ENCODE measurements at regions not wholly inside any gene's neighbourhood (a gene's known extent, or its start where the extent isn't known, plus 50 kb on each side); places are given as distances from the start of the nearest gene placed in this dataset.

DNA sequence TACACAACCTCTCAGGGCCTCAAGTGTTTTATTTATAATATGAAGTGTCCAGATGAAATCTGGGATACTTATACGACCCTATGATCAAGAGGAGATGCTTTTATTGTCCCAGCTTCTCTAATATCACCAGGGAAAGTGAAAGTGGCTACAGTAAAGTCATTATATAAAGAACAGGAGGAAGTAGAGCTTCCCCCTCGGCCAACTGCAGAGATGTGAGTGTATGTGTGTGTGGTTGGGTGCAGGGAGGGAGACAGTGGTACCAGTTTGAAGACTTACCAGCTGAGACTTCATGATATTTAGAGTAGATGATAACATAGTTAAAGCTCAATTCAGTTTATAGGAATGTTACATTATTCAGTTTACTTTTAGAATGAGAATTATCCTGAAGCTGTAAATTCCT, 373.6 kb upstream of the DDI1 start:
- DNase-seq (ENCODE audit: low read depth in 2 of 2), result no peak

DNA sequence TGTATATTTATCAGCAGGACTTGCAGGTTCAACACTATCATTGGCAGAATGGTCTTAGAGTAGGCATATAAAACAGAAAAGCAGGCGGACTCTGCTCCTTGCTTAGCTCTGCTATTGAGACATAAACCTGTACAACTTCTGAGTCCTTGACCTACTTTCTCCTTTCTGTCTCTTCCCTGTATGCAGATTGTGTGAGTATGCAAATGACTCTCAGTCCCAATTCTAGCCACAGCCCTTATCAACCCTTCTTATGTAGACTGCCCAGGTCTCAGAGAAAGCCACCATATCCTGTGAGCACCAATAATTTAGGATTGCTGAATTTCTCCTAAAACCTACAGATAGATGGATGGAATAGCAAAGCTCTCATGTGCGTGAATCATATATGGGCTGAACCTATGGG, 367.6 kb upstream of the DDI1 start:
- no peak for DNase-seq (ENCODE audit: low read depth in 2 of 2)

DNA sequence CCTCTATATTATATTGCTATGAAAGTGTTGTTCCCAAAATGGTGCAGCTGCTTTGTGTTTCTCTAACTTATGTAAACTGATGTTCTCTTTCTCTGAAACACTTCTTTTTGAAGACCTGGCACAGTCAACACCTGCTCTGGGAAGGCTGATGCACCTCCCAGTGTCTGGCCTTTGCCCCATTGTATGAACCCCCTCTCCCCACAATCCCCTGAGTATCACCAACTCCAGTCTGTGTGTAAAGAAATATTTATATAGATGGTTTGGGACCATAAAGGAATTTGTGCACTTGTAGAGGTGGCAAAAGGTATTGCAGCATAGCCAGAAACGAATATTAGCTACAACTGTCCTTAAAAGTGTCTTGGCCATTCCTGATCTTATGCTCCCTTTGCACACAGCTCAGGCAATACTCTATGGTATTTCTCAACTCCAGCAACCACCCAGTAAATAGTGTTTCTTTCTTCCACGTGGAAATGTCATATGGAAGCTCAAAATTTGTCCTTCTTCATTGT, 365.2 kb upstream of the DDI1 start:
- DNase-seq (ENCODE audit: low read depth in 2 of 2), result no peak

DNA sequence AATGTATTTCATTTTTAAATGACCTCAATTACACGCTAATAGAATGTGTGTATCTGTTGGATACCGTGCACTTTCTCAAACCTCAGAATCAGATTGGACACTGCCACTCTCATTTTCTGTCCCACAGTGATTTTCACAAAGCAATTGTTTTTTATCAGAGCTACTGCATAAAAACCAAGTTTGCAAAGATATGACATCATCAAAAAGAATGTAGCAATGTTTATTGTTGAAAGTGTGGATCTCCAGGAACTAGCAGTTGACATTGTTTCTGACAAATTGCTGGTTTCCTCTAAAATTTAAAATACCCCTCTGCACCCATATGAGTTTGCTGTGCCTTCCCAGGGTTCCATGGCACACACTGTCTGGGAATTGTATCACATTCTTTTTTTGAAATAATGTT, 362.7 kb upstream of the DDI1 start:
- no peak for DNase-seq (ENCODE audit: low read depth in 2 of 2)

DNA sequence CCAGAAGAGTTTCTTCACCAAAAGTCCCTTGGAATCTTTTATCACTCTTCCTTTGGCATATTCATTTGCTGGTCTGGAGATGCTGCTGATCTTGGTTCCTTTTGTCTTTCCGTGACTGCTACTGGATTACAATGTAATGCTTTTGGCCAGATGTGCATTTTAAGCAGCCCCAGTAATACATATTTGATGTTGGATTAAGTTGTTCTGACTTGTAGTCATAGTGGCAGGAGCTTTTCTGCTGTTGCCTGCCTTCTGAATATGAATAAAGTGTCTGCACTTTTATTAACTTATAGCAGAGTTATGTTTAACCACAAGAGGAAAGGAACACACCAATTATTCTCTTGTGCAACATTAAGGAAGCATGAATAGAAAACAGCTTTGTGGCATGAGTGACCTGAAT, 360.0 kb upstream of the DDI1 start:
- no peak for DNase-seq (ENCODE audit: low read depth in 2 of 2)

DNA sequence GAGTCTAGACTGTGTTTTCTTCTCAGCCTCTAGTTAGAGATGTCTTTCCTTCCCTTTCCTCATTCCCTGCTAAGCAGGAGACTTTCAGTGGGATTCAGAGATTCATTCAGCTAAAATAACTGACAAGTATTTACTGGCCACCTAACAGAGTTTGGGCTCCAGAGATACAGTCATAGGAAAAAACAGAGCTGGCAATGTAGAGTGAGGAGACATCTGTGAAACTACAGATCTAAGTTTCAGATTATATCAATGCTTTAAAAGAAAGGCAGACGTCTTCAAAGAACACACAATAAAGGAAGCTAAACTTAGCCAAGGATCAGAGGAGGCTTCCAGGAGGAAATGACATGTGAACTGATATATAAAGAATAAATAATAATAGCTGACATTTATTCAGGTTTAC, 355.6 kb upstream of the DDI1 start:
- DNase-seq (ENCODE audit: low read depth in 2 of 2), result no peak

DNA sequence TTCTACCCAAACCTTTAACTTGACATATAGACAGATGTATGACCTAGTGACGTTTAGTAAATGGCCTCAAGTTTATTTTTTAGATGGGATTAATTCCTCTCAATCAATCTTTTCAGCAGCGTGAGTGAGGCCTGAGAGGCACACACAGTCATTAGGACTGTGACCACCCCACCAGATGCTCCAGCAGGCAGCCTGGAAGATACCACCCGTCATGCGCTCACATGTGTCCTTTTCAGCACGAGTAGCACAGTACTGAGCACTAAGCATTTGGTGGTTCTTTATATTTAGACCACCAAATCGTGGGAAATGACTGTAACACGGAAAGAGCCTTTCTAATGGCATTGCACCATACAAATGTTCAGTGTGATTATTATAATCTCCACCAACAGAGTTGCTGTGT, 354.6 kb upstream of the DDI1 start:
- no peak for DNase-seq (ENCODE audit: low read depth in 2 of 2)

DNA sequence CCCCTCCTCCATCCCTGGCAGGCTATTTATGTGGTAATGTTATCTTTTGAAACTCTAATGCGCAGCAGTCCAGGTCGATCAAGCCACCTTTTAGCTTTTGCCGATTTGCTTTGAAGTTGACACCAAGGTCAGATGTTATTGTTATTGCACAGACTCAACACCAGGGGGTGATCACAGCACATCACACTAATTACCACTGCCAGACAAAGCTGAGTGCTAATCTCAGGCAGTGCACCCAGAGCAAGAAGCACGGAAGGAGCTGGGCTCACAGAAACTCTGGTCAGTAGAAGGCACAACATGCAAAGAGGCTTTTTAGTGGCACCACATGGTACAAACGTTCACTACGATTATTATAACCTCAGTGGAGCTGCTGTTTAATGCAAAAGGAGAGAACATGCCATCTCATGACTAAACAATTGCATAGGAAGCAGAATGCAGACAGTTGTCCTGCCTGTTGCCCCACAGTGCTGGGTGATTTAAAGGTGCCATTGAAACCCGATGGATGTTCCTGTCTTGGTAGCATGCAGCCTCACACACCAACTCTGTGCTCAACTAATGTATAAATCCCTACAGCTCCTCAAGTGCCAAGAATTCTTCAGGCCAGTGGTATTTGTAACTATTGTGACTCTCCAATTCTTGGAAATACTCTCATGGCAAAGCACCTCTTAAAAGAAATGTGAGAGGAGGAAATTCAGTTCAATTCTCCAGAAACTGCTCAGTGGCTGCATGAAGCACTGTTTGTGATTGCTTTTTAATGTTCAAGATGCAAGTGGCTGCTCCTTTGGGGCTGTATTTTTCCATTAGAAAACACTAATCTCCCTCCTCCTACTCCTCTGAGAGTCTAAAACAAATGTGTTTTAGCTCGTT, 353.9 kb upstream of the DDI1 start:
- DNase-seq (ENCODE audit: low read depth in 2 of 2), result peak; percentile 4 to 19

DNA sequence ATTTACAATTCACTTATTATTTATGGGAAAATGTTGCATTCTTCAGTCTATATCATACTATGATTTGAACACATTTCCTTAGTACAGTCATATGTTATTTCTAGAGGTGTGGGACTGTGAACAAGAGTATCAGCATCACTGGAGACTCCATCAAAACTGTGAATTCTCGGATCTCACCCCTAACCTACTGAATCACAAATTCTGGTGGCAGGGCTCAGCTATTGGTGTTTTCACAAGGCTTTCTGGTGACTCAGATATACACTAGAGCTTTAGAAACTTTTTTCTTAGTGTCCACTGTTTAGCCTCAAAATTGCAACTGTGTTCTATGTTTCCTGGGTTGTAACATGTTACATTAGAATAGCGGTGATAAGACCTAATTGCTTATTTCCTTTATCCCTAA, 352.9 kb upstream of the DDI1 start:
- no peak for DNase-seq (ENCODE audit: low read depth in 2 of 2)

DNA sequence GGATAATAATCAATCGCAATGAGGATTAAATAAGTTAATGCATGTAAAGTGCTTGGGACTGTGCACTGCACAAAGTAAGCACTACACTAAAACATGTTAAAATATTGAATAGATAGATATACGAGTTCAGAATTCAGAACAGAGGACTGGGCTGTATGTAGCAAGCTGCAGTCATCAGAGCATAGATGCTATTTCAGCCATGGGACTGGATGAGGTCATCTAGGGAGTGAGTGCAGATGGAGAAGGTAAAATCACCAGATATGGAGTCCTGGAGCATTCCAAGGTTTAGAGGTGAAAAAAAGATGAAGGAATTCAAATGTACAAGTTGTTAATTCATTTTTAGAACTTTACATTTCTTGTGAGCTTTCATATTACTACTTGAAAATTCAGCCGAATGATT, 347.5 kb upstream of the DDI1 start:
- DNase-seq (ENCODE audit: low read depth in 2 of 2), result no peak

DNA sequence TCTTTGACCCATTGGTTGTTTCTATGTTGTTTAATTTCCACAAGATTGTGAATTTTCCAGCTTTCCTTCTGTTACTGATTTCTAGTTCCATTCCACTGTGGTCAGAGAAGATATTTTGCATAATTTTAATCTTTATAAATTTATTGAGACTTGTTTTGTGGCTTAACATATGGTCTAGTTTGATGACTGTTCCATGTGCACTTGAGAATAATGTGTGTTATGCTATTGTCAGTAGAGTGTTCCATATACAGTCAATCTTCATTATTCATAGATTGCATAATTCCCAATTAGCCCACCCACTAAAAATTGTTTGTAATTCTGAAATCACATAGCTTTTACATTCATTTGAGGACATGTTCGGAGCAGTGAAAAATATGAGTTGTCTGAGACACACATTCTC, 346.1 kb upstream of the DDI1 start:
- DNase-seq (ENCODE audit: low read depth in 2 of 2), result no peak

DNA sequence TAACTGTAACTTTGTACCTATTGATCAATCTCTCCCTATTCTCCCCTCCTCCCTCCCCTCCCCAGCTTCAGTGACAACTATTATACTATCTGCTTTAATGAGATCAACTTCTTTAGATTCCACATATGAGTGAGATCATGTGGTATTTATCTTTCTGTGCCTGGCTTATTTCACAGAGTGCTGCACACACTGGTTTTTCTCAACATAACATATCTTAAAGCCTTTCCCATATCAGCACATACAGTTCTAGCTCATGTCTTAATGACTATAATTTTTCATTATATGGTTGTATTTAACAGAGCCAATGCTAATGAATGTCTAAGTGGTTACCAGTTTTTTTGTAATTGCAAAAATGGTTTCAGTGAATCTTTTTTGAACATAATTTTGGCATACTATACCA, 340.3 kb upstream of the DDI1 start:
- DNase-seq (ENCODE audit: low read depth in 2 of 2), result no peak

DNA sequence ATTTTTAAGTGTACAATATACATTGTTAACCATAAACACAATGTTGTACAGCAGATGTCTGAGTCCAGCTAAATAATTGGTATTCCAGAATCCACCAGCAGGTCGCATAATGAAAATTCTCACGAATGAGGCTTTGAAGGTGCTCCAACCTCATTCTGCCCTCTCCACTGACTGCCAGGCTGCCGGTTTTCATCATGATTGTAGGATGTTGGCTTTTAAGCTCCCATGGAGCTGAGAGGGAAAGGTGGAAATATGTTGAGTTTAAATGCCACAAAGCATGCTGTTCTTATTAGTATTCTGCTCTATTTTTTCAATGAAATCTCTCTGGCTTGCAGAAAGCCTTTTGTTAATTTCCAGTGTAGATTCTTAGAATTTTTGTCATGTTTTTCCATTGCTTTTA, 337.2 kb upstream of the DDI1 start:
- no peak for DNase-seq (ENCODE audit: low read depth in 2 of 2)

DNA sequence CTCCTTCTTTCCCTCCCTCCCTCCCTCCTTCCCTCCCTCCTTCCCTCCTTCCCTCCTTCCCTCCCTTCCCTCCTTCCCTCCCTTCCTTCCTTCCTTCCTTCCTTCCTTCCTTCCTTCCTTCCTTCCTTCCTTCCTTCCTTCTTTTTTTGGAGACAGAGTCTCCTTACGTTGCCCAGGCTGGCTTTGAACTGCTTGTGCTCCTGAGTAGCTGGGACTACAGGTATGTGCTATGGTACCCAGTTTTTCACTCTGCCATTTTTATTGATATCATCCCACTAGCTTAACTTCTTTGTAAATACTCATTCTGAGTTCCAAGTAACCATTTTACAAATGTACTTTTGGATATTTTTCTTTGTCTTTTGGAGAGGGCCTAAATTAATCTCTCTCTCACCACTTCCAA, 336.8 kb upstream of the DDI1 start:
- DNase-seq (ENCODE audit: low read depth in 2 of 2), result no peak

DNA sequence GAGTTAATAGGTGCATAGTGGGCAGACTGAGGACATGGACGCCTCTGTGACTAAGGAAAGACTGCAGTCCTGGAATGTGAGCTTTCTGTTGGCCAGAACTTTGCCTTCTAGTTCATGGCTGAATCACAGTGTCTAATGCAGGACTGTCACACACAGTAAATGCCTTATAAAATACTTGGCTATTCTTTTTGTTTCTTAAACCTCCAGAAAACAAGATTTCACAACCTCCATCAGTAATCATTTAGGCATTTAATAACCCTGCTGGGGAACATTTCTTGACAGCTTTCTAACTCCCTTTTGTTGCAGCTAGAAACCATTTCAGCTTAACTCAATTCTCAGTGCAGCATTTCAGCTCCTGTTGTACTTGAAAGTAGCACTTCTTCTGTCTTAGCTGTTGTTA, 335.8 kb upstream of the DDI1 start:
- DNase-seq (ENCODE audit: low read depth in 2 of 2), result no peak

DNA sequence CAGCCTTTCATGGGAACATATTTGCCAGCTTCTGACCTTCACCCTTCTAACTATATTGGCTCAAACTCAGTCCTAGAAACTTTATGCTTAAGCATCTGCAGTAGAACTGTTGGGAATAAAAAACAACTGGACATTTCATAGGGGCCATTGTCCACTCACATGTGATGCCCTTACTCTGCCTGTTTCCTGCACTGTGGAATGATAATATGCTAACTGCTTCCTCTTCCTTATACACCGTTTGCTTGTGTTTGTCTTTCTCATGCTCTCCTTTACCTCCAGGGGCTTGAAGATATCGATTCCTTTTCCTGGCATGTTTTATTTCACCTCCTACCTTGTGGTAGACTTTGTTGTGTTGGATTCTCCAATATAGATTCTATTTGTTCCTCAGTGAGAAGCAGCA, 333.0 kb upstream of the DDI1 start:
- DNase-seq (ENCODE audit: low read depth in 2 of 2), result no peak

DNA sequence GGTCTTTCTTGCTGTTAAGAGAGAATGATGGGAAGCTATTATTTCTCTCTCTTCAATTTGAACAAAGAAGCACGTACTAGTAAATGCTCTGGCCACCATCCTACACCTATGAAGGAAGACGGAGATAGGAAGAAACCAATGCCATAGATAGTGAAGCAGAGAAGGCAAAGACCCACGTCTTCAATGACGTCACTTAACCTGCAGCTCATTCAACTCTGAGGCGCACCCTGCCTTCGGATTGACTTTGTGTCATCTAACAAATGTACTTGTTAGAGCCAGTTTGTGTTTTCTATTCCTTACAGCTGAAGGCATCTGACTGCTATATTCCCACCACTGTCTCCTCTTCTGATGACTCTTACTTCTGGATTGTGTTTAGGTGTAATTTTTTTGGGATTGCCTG, 332.5 kb upstream of the DDI1 start:
- DNase-seq (ENCODE audit: low read depth in 2 of 2), result no peak

DNA sequence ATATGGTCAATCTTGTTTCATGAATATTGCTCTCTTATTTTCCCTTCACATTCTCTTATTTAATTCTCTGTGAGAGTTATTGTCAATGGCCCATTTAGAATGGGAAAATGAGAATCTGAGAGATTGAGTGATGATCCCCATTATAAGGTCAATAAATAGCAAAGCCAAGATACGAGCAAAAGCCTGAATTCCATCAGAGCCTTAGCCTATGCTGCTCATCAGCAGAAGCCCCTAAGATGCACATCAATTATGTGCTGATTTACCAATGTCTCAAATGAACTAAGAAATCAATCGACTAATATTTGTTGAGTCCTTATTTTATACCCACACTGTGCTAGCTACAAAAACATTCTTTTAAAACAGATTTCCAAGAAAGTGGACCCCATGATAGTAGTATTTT, 330.8 kb upstream of the DDI1 start:
- no peak for DNase-seq (ENCODE audit: low read depth in 2 of 2)

DNA sequence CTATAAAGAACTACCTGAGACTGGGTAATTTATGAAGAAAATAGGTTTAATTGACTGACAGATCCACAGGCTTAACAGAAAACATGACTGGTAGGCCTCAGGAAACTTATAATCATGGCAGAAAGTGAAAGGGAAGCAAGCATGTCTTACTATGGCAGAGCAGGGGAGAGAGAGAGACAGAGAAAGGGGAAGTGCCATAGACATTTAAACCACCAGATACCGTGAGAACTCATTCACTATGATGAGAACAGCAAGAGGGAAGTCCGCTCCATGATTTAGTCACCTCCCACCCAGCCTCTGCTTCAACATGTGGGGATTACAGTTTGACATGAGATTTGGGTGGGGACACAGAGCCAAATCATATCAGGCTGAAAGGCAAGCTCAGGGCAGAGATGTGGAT, 327.1 kb upstream of the DDI1 start:
- no peak for DNase-seq (ENCODE audit: low read depth in 2 of 2)

DNA sequence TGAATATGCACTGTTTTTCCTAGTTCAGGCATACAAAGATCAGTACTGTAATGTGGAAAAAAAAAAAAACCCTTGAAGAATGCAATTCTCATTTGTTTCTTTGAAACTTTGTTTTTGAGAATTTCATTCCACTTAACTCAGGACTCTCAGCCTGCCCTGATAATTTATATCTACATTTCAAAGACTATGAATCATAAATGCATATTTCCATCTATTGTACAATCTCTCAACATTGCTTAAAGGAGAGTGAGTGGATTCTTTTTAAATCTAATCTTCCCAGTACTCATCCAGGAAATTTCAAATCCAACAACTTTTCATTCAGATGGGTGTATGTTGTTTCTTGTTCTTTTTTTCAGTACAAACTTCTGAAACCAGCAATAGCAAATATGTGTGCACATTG, 322.2 kb upstream of the DDI1 start:
- DNase-seq (ENCODE audit: low read depth in 2 of 2), result no peak

DNA sequence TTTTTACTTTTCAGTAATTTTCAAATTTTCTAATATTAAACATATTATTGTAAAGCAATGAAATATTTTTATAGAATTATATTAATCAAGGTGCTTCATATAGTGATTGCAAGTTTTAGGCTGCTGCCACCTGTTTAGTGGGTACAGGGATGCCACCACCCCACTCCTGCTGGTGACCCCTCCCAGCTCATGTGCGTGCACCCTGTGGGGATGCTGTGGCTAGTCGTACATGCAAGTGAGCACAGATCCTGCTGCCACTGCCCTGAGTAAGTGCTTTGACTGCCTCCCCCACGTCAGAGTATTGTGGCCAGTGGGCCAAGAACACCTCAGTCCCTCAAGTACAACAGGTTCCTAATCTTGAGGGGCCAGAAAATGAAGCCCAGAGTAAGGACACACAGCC, 320.1 kb upstream of the DDI1 start:
- no peak for DNase-seq (ENCODE audit: low read depth in 2 of 2)

DNA sequence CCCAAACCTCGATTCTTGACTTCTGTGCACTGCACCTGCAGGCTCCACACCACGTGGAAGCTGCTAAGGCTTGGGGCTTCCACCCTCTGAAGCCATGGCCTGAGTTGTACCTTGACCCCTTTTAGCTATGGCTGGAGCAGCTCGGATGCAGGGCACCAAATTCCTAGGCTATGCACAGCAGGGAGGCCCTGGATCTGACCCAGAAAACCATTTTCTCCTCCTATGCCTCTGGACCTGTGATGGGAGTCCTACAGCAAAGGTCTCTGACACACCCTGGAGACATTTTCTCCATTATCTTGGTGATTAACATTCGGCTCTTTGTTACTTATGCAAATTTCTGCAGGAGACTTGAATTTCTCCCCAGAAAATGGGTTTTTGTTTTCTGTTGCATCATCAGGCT, 309.2 kb upstream of the DDI1 start:
- no peak for DNase-seq (ENCODE audit: low read depth in 2 of 2)

DNA sequence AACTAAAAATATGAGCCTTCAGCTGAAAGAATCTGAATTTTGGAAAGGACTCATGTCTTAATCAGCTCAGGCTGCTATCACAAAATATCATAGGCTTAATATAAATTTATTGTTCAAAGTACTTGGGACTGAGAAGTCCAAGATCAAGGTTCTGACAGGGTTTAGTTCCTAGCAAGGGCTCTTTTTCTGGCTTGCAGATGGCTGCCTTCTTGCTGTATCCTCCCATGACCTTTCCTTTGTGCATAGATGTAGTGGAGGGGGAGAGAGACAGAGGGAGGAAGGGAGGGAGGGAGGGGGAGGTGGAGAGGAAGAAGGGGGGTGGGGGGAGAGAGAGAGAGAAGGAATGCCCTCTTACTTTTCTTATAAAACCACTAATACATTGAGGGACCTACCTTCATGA, 306.8 kb upstream of the DDI1 start:
- DNase-seq (ENCODE audit: low read depth in 2 of 2), result no peak
